ENCODE measurements at regions not wholly inside any gene's neighbourhood (a gene's known extent, or its start where the extent isn't known, plus 50 kb on each side); places are given as distances from the start of the nearest gene placed in this dataset.

GRCh38 chr21:27622631-27623030 is 655.7 kb upstream of the ADAMTS5 start:
- H3K36me3 Mint-ChIP-seq, result no peaks in the 10 kb centered on the region

GRCh38 chr21:27614231-27614630 is 647.3 kb upstream of the ADAMTS5 start:
- no peak overlapping the region for H3K4me3 Mint-ChIP-seq

More at GRCh38 chr21:27622631-27623030, 655.7 kb upstream of the ADAMTS5 start:
- peaks cover 1% of the 10 kb centered on the region for H3K9me3 Mint-ChIP-seq
- H3K4me3 Mint-ChIP-seq, result no peak overlapping the region
- H3K27me3 Mint-ChIP-seq, result no peaks in the 10 kb centered on the region
- DNase-seq (ENCODE audit: low spot score in 2 of 2), result no peak
- H3K4me1 Mint-ChIP-seq, result no peaks in the 10 kb centered on the region
- H3K27ac Mint-ChIP-seq, result no peak overlapping the region
- ATAC-seq (ENCODE audit: low read depth), result no peak

GRCh38 chr21:27606422-27606821 is 639.5 kb upstream of the ADAMTS5 start:
- DNase-seq (ENCODE audit: low spot score in 2 of 2) (no peak), ATAC-seq (ENCODE audit: low read depth) (no peak)
- H3K27ac Mint-ChIP-seq, result no peak overlapping the region
- H3K9me3 Mint-ChIP-seq, result peaks cover 4% of the 10 kb centered on the region
- no peaks in the 10 kb centered on the region for H3K4me1 Mint-ChIP-seq
- H3K27me3 Mint-ChIP-seq, result no peaks in the 10 kb centered on the region
- no peak overlapping the region for H3K4me3 Mint-ChIP-seq
- no peaks in the 10 kb centered on the region for H3K36me3 Mint-ChIP-seq

More at GRCh38 chr21:27614231-27614630, 647.3 kb upstream of the ADAMTS5 start:
- Mint-ChIP-seq H3K27me3 (no peaks in the 10 kb centered on the region), H3K27ac (no peak overlapping the region), H3K4me1 (no peaks in the 10 kb centered on the region), H3K9me3 (no peaks in the 10 kb centered on the region), H3K36me3 (no peaks in the 10 kb centered on the region)
- DNase-seq (ENCODE audit: low spot score in 2 of 2), result no peak
- no peak for ATAC-seq (ENCODE audit: low read depth)

- no peak for DNase-seq (ENCODE audit: low spot score in 2 of 2)
- Mint-ChIP-seq H3K27me3 (no peaks in the 10 kb centered on the region), H3K27ac (no peak overlapping the region), H3K9me3 (peaks cover 15% of the 10 kb centered on the region), H3K4me1 (no peaks in the 10 kb centered on the region), H3K4me3 (no peak overlapping the region), H3K36me3 (no peaks in the 10 kb centered on the region)
- ATAC-seq (ENCODE audit: low read depth), result no peak
Measured at GRCh38 chr21:27596196-27596595, 629.3 kb upstream of the ADAMTS5 start.

- no peaks in the 10 kb centered on the region for H3K36me3 Mint-ChIP-seq
- H3K27ac Mint-ChIP-seq, result no peak overlapping the region
- no peak for ATAC-seq (ENCODE audit: low read depth)
- peaks cover 15% of the 10 kb centered on the region for H3K9me3 Mint-ChIP-seq
- no peak overlapping the region for H3K4me3 Mint-ChIP-seq
- no peak for DNase-seq (ENCODE audit: low spot score in 2 of 2)
- no peaks in the 10 kb centered on the region for H3K27me3 Mint-ChIP-seq
- no peaks in the 10 kb centered on the region for H3K4me1 Mint-ChIP-seq
Measured at GRCh38 chr21:27595716-27596115, 628.8 kb upstream of the ADAMTS5 start.

- Mint-ChIP-seq H3K4me3 (no peak overlapping the region), H3K27ac (no peak overlapping the region), H3K36me3 (no peaks in the 10 kb centered on the region), H3K4me1 (no peaks in the 10 kb centered on the region), H3K9me3 (peaks cover 9% of the 10 kb centered on the region), H3K27me3 (no peaks in the 10 kb centered on the region)
- DNase-seq (ENCODE audit: low spot score in 2 of 2), result no peak
- no peak for ATAC-seq (ENCODE audit: low read depth)
Measured at GRCh38 chr21:27590271-27590670, 623.4 kb upstream of the ADAMTS5 start.

GRCh38 chr21:27589781-27590180 is 622.9 kb upstream of the ADAMTS5 start:
- no peak overlapping the region for H3K4me3 Mint-ChIP-seq
- H3K27ac Mint-ChIP-seq, result no peak overlapping the region
- no peaks in the 10 kb centered on the region for H3K4me1 Mint-ChIP-seq
- no peaks in the 10 kb centered on the region for H3K27me3 Mint-ChIP-seq
- no peaks in the 10 kb centered on the region for H3K36me3 Mint-ChIP-seq
- H3K9me3 Mint-ChIP-seq, result peaks cover 9% of the 10 kb centered on the region
- DNase-seq (ENCODE audit: low spot score in 2 of 2) (no peak), ATAC-seq (ENCODE audit: low read depth) (no peak)

- DNase-seq (ENCODE audit: low spot score in 2 of 2) (no peak), ATAC-seq (ENCODE audit: low read depth) (no peak)
- Mint-ChIP-seq H3K27me3 (no peaks in the 10 kb centered on the region), H3K27ac (no peak overlapping the region), H3K4me1 (no peaks in the 10 kb centered on the region), H3K4me3 (no peak overlapping the region), H3K9me3 (peaks cover 4% of the 10 kb centered on the region), H3K36me3 (no peaks in the 10 kb centered on the region)
Measured at GRCh38 chr21:27586986-27587385, 620.1 kb upstream of the ADAMTS5 start.

GRCh38 chr21:27586326-27586725 is 619.4 kb upstream of the ADAMTS5 start:
- DNase-seq (ENCODE audit: low spot score in 2 of 2) (no peak), ATAC-seq (ENCODE audit: low read depth) (no peak)
- Mint-ChIP-seq H3K4me1 (no peaks in the 10 kb centered on the region), H3K27me3 (no peaks in the 10 kb centered on the region), H3K36me3 (no peaks in the 10 kb centered on the region), H3K27ac (no peak overlapping the region), H3K9me3 (peaks cover 4% of the 10 kb centered on the region), H3K4me3 (no peak overlapping the region)

GRCh38 chr21:27584256-27584655 is 617.4 kb upstream of the ADAMTS5 start:
- H3K27ac Mint-ChIP-seq, result no peak overlapping the region
- H3K27me3 Mint-ChIP-seq, result no peaks in the 10 kb centered on the region
- H3K36me3 Mint-ChIP-seq, result no peaks in the 10 kb centered on the region
- no peak for DNase-seq (ENCODE audit: low spot score in 2 of 2)
- no peak for ATAC-seq (ENCODE audit: low read depth)
- H3K4me3 Mint-ChIP-seq, result no peak overlapping the region
- H3K9me3 Mint-ChIP-seq, result peaks cover 6% of the 10 kb centered on the region
- no peaks in the 10 kb centered on the region for H3K4me1 Mint-ChIP-seq

- ATAC-seq (ENCODE audit: low read depth) (no peak), DNase-seq (ENCODE audit: low spot score in 2 of 2) (no peak)
- Mint-ChIP-seq H3K36me3 (no peaks in the 10 kb centered on the region), H3K4me3 (no peak overlapping the region), H3K27me3 (no peaks in the 10 kb centered on the region), H3K4me1 (no peaks in the 10 kb centered on the region), H3K9me3 (peaks cover 3% of the 10 kb centered on the region), H3K27ac (no peak overlapping the region)
Measured at GRCh38 chr21:27582948-27583430, 616.1 kb upstream of the ADAMTS5 start.

GRCh38 chr21:27582246-27582947 is 615.5 kb upstream of the ADAMTS5 start:
- DNase-seq (ENCODE audit: low spot score in 2 of 2) (no peak), ATAC-seq (ENCODE audit: low read depth) (no peak)
- Mint-ChIP-seq H3K4me1 (no peaks in the 10 kb centered on the region), H3K9me3 (peaks cover 3% of the 10 kb centered on the region), H3K27ac (no peak overlapping the region), H3K27me3 (no peaks in the 10 kb centered on the region), H3K36me3 (no peaks in the 10 kb centered on the region), H3K4me3 (no peak overlapping the region)

- Mint-ChIP-seq H3K9me3 (peaks cover 3% of the 10 kb centered on the region), H3K27ac (no peak overlapping the region), H3K4me1 (no peaks in the 10 kb centered on the region), H3K4me3 (no peak overlapping the region), H3K36me3 (no peaks in the 10 kb centered on the region), H3K27me3 (no peaks in the 10 kb centered on the region)
- DNase-seq (ENCODE audit: low spot score in 2 of 2) (no peak), ATAC-seq (ENCODE audit: low read depth) (no peak)
Measured at GRCh38 chr21:27581168-27581567, 614.3 kb upstream of the ADAMTS5 start.

- Mint-ChIP-seq H3K4me1 (no peaks in the 10 kb centered on the region), H3K27me3 (no peaks in the 10 kb centered on the region), H3K4me3 (no peak overlapping the region), H3K36me3 (no peaks in the 10 kb centered on the region), H3K9me3 (peaks cover 3% of the 10 kb centered on the region), H3K27ac (no peak overlapping the region)
- no peak for ATAC-seq (ENCODE audit: low read depth)
- no peak for DNase-seq (ENCODE audit: low spot score in 2 of 2)
Measured at GRCh38 chr21:27580276-27580675, 613.4 kb upstream of the ADAMTS5 start.

GRCh38 chr21:27578741-27579265 is 611.9 kb upstream of the ADAMTS5 start:
- Mint-ChIP-seq H3K4me3 (no peak overlapping the region), H3K4me1 (no peaks in the 10 kb centered on the region), H3K36me3 (no peaks in the 10 kb centered on the region), H3K27ac (no peak overlapping the region), H3K9me3 (peaks cover 7% of the 10 kb centered on the region), H3K27me3 (no peaks in the 10 kb centered on the region)
- ATAC-seq (ENCODE audit: low read depth) (no peak), DNase-seq (ENCODE audit: low spot score in 2 of 2) (no peak)
